Cardiac muscle cell (in vitro differentiated cells and primary cell): ENCODE measurements at regions not wholly inside any gene's neighbourhood (a gene's known extent, or its start where the extent isn't known, plus 50 kb on each side); places are given as distances from the start of the nearest gene placed in this dataset.

ENCODE experiments used
- DNase-seq, 2 donors: peaks; one replicate each; pipeline versions ENCODE4 v3.0.0 to v3.0.0-alpha.2; 2010 to 2017; ENCODE audit warnings: low read depth in 1 of 2, low spot score in 1 of 2
- H3K27ac ChIP-seq: fragments of 200-600 bp; sonication (generic); 2 replicates; pipeline ENCODE4 v1.5.1; 2016
- H3K27me3 ChIP-seq: fragments of 200-600 bp; sonication (generic); 2 replicates; pipeline ENCODE4 v1.6.0; 2016; ENCODE audit warnings: control low read depth
- H3K36me3 ChIP-seq: fragments of 200-600 bp; sonication (generic); 2 replicates; pipeline ENCODE4 v1.5.1; 2016; ENCODE audit warnings: control low read depth
- H3K4me1 ChIP-seq: fragments of 200-600 bp; sonication (generic); 2 replicates; pipeline ENCODE4 v1.8.1; 2017; ENCODE audit warnings: low read depth, mild to moderate bottlenecking, mixed run types
- H3K4me3 ChIP-seq: fragments of 200-600 bp; sonication (generic); 2 replicates; pipeline ENCODE4 v1.5.1; 2016; ENCODE audit warnings: mild to moderate bottlenecking
- H3K9me3 ChIP-seq: fragments of 200-600 bp; sonication (generic); 2 replicates; pipeline ENCODE4 v1.5.1; 2017; ENCODE audit warnings: low read depth, mild to moderate bottlenecking, control low read depth
- TF ChIP-seq, protein P1 (sequence below): IDR thresholded peaks from 2 replicates; pipeline ENCODE4 v1.5.1; 2012; ENCODE audit warnings: low read depth, mild to moderate bottlenecking, low read length

DNA sequence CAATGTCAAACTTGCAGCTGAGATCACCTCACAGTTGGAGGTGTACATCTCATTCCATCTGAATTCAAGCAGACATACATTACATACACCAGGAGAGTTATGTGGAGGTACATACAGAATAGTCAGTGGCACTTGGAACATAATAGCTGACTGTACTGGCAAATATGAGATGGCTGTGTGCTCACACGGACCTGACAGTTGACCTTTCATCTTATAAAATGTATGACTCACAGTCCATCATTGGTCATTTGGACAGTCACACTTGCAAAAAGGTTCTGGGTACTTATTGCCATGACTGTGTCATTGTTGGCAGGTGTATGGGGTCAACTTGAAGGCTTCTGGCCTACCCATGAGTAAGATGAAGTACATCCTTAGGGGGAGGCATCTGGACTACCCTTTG, 88.6 kb upstream of the WDR1 start:
- Histone ChIP-seq H3K27ac (no peak overlapping the region), H3K36me3 (no peaks in the 10 kb centered on the region), H3K4me3 (no peak overlapping the region), H3K9me3 (no peaks in the 10 kb centered on the region), H3K4me1 (no peaks in the 10 kb centered on the region), H3K27me3 (no peaks in the 10 kb centered on the region)
- TF ChIP-seq, protein P1, sequence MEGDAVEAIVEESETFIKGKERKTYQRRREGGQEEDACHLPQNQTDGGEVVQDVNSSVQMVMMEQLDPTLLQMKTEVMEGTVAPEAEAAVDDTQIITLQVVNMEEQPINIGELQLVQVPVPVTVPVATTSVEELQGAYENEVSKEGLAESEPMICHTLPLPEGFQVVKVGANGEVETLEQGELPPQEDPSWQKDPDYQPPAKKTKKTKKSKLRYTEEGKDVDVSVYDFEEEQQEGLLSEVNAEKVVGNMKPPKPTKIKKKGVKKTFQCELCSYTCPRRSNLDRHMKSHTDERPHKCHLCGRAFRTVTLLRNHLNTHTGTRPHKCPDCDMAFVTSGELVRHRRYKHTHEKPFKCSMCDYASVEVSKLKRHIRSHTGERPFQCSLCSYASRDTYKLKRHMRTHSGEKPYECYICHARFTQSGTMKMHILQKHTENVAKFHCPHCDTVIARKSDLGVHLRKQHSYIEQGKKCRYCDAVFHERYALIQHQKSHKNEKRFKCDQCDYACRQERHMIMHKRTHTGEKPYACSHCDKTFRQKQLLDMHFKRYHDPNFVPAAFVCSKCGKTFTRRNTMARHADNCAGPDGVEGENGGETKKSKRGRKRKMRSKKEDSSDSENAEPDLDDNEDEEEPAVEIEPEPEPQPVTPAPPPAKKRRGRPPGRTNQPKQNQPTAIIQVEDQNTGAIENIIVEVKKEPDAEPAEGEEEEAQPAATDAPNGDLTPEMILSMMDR = no peak
- no peak for DNase-seq

DNA sequence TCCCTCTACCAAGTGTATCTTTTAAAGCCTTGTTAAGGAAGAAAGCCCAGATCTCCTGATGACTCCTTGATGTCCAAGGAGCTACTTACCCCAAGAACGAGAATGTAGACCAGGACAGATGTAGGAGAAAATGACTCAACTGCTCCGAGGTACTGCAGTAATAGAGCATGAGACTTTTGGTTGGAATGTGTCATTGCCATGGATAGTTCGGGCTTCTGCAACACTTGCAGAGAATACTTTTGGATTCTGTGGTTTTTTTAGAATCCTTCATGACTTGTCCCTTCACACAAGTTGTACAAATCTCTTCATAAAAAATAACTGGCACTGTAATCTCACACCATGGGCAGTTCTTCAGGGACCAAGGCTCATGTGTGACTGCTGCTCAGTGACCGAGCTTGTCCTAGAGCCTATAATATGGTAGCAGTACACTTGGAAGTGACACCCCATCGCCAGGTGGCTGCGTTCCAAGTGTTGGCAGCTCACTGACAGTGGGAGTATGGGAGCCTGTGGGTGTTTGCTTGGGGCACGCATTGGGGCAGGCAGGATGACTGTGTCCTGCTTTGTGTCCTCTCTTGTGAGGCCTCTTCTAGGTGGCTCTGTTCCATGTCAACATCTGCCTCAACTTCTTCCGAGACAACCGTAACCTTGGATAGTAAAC, 87.9 kb upstream of the WDR1 start:
- Histone ChIP-seq H3K9me3 (no peaks in the 10 kb centered on the region), H3K4me3 (no peak overlapping the region), H3K36me3 (no peaks in the 10 kb centered on the region), H3K27ac (no peak overlapping the region), H3K4me1 (no peaks in the 10 kb centered on the region), H3K27me3 (no peaks in the 10 kb centered on the region)
- TF ChIP-seq, protein P1 = no peak
- peak in 1 of 2 donors; percentile 30 for DNase-seq

DNA sequence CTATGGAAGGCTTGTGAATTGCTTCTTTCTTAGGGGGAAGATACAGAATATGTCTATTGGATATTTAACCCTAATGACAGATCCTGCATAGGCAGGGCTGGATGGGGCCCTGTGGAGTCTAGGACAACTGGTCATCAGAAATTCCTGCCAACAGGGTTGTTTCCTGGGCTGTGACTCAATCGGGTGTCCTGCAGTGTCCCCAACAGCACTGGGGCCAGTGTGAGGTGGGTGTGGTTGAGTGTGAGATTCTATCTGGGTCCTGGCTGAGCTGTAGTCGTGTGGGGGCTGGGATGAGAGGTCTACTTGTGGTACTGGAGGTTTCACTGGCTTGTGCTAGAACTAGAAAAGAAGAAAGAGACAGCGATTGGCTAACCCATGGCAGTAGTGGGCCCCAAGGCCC, 87.3 kb upstream of the WDR1 start:
- TF ChIP-seq, protein P1 = no peak
- H3K27me3 ChIP-seq = no peaks in the 10 kb centered on the region
- H3K36me3 ChIP-seq = no peaks in the 10 kb centered on the region
- no peak overlapping the region for H3K27ac ChIP-seq
- DNase-seq = no peak
- H3K4me1 ChIP-seq = no peaks in the 10 kb centered on the region
- no peak overlapping the region for H3K4me3 ChIP-seq
- H3K9me3 ChIP-seq = no peaks in the 10 kb centered on the region

DNA sequence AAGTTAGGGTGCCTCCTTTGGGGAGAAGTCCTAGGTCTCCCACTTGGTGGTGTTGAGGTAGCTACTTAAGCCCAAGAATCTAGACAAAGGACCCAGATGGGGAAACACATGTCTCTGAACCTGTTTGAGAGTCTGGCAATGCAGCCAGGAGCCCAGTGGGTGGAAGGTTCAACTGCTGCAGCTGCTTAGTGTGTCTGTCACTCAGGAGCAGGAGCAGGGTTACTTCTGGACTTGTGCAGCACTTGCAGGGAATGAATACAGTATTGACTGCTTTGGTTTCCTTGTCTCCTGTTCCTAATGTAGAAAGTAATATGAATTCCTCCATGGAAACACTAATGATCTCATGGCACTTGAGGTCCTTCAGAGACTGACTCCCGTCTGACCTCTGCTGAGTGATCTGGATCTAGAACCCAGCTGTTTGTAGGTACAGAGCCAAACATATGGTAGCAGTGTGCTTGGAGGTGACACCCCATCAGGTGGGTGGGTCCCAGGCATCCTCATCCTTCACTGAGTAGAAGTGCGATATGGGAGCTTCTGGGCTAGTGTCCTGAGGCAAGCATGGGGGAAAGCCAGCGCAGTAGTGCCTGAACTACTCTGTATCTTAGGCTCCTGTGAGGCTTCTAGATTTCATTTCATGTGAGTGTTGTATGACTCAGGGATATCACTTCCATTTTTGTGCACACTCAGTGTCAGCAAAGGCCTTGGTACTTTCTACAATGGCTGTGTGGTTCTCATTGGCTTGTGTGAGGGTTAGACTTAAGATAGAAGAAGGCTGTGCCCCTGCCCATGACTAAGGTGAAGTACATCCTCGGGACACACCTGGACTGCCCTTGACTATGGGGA, 85.0 kb upstream of the WDR1 start:
- H3K9me3 ChIP-seq = no peaks in the 10 kb centered on the region
- no peak overlapping the region for H3K4me3 ChIP-seq
- H3K36me3 ChIP-seq = no peaks in the 10 kb centered on the region
- TF ChIP-seq, protein P1 = no peak
- H3K27me3 ChIP-seq = no peaks in the 10 kb centered on the region
- DNase-seq = no peak
- no peak overlapping the region for H3K27ac ChIP-seq
- no peaks in the 10 kb centered on the region for H3K4me1 ChIP-seq

DNA sequence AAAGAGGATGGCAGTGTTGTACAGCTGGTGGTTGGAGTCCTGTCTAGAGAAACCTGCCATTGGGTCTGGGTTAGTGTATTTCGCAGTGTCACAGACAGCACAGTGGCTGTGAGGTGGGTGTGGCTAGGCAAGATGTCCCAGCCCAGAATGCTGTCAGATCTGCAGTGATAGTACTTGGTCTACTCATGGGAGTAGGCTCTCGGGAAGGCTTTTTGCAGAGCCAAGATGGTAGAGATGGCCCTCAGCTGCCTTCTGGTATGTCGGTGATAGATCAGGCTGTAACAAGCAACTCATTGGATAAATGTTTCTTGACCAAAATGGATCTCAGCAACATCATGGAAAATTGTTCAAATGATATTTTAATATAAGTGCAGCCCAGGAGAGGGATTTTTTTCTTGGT, 84.3 kb upstream of the WDR1 start:
- Histone ChIP-seq H3K9me3 (no peaks in the 10 kb centered on the region), H3K27ac (no peak overlapping the region), H3K36me3 (no peaks in the 10 kb centered on the region), H3K27me3 (no peaks in the 10 kb centered on the region), H3K4me1 (no peaks in the 10 kb centered on the region), H3K4me3 (no peak overlapping the region)
- DNase-seq = no peak
- TF ChIP-seq, protein P1 = no peak
